ENCODE measurements at regions not wholly inside any gene's neighbourhood (a gene's known extent, or its start where the extent isn't known, plus 50 kb on each side); places are given as distances from the start of the nearest gene placed in this dataset.

- no peak for DNase-seq (ENCODE audit: low read depth)
These were observed 318.8 kb downstream of the C16orf95 start for GRCh38 chr16:86998196-86999001.

DNA sequence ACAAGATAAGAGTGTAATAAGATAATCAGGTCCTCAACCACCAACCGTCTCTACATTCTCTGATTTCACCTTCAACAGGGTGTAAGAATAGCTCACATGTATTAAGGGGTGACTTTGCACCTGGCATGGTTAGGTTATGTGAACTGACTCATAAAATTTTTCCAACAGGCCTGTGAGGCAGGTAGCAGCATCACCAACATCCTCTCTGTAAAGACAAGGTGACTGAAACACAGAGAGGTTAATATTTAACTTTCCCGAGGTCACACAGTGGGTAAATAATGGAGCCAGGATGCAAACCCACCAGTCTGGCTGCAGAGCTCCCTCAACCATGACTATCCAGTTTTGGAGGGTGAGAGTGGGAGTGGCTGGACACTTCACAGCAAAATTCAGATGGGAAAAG, 317.2 kb downstream of the C16orf95 start:
- DNase-seq (ENCODE audit: low read depth): no peak

DNA sequence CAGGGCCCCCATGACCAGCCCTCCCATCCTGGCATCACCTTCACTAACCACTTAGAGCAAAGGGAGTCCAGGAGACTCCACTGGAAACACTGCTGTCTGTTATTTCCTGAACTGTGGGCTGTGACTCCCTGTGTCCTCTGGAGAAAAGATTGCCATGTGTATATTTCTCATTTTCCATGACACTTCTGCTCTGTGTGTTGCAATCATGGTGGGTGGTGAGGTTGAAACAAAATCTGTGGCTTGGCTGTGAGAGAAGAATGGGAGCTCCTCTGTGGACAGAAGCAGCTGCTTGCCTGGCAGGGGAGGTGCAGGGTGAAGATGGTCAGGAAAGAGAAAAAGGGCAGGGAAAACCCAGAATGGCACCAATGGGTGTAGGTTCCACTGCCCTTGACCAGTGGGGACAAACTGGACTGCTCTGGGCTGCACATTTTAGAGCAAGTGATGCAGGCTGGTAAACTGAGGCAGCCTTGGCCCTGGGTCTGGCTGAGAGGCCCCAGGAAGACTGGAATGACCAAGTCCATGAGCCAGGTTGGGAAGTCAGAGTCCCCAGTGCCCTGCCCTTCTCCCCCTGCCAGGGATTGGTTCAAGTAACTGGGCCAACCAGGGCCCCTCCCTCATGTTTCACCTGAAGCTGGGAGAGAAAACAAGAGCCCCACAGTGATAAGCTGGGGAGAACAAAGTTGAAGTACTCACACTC, 314.3 kb downstream of the C16orf95 start:
- no peak for DNase-seq (ENCODE audit: low read depth)

DNA sequence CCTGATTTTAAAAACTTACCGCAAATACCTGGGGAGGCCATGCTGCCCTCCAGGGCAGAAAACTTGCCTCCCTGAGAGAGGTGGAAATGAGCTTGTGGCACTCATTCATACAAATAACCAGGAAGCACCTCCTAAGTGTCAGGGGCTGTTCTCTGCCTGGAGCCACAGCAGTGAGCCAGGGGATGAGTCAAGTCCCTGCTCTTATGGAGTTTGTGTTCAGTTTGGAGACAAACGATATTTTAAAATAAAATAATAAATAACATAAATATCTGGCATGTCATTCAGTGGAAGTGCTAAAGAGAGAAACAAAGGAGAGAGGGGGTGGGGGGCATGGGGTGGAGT, 313.8 kb downstream of the C16orf95 start:
- no peak for DNase-seq (ENCODE audit: low read depth)

- DNase-seq (ENCODE audit: low read depth): no peak
These were observed 311.2 kb downstream of the C16orf95 start for GRCh38 chr16:87006021-87006420.

DNA sequence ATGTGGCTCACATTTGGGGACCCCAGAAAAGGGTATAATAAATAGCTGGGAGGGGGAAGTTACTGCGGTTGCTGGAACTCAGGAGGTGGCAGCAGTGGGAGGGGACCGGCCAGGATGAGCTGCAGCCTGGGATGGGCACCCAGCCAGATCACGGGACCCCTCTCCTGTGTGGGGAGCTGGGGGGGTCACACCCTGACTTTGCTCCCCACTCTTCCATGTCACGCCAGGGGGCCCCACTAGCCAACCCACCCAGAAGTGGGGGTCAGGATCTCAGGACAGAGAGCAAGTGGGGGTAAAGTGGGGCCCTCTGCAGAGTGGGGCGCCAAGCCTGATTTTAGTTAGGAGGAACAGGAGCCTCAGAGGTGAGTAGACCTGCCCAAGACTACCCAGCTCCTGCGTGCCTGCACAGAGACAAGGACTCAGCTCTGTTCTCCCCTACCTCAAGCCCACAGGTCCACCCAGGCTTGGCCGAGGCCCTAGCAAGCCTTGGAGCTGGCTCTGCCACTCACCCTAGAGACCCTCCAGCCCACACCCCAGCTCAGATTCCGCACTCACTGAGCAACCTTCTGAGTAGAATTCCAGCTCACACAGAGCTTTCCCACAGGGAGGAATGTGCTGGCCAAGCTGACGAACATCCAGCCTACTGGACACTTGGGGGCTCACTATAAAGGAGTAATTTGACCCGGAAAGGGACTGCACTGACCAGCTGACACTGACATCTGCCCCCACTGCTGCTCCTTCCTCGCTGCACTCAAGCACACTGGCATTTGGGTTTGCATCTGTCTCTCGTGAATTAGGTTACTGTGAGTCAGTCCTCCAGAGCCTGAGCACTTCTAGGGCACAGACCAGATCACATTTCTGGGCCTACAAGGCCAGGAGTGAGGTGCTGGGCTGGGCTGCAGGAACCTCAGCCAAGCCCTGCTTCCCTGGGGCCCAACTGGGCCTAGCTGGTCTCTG, 310.1 kb downstream of the C16orf95 start:
- DNase-seq (ENCODE audit: low read depth): no peak

DNA sequence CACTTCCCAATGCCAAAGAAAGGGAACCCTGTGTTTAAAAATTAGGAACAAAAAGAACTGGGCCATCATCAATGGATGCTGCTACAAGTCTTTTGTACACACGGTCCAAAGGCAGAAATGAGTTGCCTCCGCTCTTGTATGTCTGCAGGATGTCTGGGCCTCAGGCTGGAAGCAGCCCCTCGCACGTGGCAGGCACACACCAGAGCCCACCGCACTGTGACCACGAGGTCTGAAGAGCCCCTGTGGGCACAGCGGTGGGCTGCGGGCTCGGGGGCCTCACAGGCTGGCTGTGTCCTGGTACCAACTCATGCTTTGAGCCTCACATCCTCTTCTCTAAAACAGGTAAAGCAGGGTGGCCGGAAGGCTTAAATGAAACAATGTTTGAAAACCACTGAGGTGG, 309.3 kb downstream of the C16orf95 start:
- DNase-seq (ENCODE audit: low read depth): no peak

GRCh38 chr16:87008664-87009063, 308.5 kb downstream of the C16orf95 start:
- no peak for DNase-seq (ENCODE audit: low read depth)

- no peak for DNase-seq (ENCODE audit: low read depth)
These were observed 303.9 kb downstream of the C16orf95 start for GRCh38 chr16:87012954-87013938.

DNA sequence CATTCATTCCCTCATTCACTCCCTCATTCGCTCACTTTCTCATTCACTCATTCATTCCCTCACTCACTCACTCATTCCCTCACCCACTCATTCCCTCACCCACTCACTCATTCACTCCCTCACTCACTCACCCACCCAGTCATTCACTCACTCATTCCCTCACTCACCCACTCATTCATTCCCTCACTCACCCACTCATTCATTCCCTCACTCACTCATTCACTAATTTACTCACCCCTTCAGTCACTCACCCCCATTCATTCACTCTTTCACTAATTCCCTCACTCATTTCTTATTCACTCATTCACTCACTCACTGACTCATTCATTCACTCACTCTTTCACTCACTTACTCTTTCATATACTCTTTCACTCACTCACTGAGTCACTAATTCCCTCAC, 303.1 kb downstream of the C16orf95 start:
- no peak for DNase-seq (ENCODE audit: low read depth)

GRCh38 chr16:87015021-87015420, 302.2 kb downstream of the C16orf95 start:
- DNase-seq (ENCODE audit: low read depth): no peak

DNA sequence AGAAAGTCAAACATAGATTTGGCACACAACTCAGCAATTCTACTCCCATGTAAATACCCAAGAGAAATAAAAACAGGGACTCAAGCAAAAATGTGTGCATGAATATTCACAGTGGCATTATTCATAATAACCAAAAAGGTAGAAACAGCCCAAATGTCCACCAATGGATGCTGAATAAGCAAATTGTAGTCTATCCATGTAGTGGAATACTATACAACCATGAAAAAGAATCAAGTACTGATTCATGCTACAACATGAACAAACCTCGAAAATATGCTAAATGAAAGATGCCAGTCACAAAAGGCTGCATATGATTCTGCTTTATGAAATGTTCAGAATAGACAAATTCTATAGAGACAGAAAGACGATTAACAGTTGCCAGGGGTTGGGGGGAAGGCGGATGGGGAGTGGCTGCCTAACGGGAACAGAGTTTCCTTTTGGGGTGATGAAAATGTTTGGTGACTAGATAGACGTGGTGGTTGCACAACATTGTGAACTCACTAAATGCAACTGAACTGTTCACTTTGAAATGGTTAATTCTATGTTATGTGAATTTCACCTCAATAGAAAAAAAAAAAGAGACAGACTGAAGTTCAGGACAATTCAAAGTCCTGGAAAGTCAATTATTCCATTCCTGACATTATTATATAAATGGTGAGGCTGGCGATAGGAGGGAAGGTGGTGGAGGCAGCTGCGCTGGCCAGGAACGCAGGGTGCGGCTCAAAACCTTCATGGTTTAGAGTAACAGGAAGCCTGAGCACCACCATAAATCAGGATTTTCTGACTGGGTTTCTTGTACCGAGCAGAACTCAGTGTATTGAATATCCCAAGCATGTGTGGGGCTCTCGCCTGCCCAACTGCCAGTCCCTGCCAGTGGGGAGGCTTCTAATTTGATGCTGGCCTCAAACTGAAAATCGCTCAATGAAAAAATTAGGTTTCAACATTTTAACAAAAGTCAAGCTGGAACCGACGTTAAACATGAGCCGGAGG, 300.9 kb downstream of the C16orf95 start:
- DNase-seq (ENCODE audit: low read depth): no peak

GRCh38 chr16:87017371-87018012, 299.7 kb downstream of the C16orf95 start:
- no peak for DNase-seq (ENCODE audit: low read depth)

- DNase-seq (ENCODE audit: low read depth): no peak
These were observed 291.5 kb downstream of the C16orf95 start for GRCh38 chr16:87025676-87026075.

DNA sequence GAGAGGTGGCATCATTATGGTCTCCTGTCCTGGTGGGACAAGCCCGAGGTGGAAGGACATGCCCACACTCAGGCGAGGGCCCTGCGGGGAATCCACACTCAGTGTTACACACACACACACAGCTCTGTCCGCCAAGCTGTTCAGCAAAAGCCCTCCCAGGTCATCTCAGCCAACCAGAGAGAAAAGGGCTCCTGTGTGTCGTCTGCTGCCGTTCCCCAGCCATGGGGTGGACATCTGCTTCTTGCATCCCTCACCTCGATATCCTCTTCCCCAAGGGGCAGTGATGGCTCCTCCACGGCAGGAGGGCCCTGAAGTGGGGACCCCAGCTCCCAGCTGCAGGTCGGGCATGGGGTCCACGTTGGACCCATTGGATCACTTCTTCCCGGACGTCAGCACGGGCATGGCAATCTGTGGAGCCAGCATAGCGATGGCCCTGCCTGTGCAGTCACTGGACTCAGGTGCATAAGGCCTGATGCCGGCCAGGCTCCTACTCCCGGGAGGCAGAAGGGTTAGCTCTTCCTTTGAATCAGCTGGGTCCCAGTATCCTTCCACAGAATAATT, 290.1 kb downstream of the C16orf95 start:
- DNase-seq (ENCODE audit: low read depth): no peak

DNA sequence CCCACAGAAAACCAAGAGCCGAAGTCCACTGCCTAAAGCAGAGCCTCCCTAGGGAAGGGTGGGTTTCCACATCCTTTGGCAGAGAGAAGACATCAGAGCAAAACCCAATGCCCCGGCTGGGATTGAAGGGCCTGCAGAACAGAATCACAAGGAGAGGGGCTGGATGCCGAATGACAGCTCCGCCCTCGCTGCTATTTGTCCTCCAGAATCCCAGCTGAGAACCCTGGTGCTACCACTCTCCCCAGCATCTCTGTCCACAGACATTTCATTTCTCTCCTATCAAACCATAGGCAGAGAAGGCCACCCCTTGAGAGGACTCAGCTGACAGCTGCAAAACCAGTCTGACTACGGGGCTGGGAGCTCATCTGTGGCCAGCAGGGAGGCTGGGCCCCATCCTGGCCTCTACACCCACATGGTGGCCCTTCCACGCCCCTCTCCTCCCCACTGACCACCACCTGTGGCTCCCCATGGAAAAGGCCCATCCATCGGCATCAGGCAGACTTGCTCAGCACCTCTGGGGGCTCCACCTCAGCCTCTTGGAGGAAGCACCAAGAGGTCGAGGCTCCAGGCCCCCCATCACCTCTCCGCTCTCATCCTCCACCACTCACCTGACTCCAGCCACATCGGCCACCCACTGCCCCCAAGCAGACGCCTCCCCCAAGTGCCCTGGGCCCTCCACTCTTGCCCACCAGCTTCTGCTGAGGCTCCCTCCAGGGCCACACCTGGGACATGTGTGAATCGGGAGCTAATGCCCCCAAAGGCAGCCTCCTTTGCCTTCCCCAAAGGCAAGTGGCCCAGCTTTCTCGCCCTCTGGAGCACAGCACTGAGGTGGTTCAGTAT, 288.5 kb downstream of the C16orf95 start:
- no peak for DNase-seq (ENCODE audit: low read depth)

DNA sequence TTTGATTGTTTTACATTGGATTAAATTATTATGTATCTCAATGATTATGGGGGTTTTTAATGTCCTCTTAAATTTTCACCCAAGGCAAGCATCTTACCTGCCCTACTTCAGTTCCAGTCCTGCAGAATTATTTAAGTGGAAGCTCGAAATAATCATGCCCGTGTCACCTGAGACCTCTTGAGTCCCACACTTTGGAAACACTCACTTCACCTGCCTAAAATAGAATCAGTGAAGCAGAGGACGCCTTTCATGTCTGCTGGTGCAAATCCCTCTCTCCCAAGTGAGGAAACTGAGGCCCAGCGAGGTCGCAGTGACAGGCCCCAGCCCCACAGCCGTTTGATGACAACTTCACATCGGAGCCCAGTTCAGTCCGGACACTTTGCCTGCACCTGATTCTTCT, 284.6 kb downstream of the C16orf95 start:
- no peak for DNase-seq (ENCODE audit: low read depth)

- DNase-seq (ENCODE audit: low read depth): no peak
These were observed 284.1 kb downstream of the C16orf95 start for GRCh38 chr16:87033021-87033471.
